Vagina (tissue), 2 donors: ENCODE measurements at regions not wholly inside any gene's neighbourhood (a gene's known extent, or its start where the extent isn't known, plus 50 kb on each side); places are given as distances from the start of the nearest gene placed in this dataset.

ENCODE experiments used
- POLR2AphosphoS5 ChIP-seq, 2 donors: sonication (generic); formaldehyde crosslinking; IDR thresholded peaks; one replicate each; pipeline ENCODE4 v1.9.0; 2017; ENCODE audit warnings: antibody characterized with exemption in 2 of 2, mild to moderate bottlenecking in 2 of 2, low read depth in 1 of 2; ENCODE audit not compliant: insufficient read depth in 1 of 2
- TF ChIP-seq, protein P1 (sequence below), 3 experiments: fragments of 450-650 bp in 2 of 3; fragments of 200-600 bp in 1 of 3; sonication (generic) in 1 of 3; IDR thresholded peaks; one replicate each; pipeline ENCODE4 v1.5.1; 2017 to 2019; ENCODE audit warnings: antibody characterized with exemption in 3 of 3, mild to moderate bottlenecking in 2 of 3, moderate library complexity in 2 of 3

DNA sequence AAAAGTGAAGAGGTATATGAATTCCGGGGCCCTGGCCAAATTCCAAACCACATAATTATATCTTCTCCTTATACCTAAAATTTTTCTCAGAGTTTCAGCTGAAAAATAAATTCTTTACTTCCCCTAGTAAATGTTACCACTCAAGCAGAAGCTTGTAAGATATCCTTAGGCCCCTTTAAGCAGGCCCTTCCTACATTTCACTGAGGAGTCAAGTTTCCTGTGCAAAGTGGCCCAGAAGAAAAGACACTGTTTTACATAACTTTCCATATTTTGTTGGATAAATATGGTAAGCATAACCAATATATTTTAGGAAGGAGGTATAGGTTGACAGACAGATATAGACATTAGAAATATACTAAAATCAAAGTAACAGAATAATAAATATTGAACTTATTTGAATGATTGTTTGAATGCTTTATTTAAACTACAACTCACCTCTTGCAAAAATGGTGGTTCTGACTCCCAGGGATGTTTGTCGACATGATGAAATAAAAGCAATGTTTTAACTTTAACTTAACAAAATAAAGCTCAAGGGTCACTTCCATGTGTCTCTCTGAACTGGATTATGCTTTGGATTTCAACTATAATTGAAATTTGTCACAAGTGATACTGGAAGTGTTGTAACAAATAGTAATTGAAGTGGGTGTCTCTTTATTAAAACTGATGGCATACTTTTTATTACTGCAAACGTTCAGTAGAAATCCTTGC is 141.2 kb downstream of the SPRY2 start:
- TF ChIP-seq, protein P1, sequence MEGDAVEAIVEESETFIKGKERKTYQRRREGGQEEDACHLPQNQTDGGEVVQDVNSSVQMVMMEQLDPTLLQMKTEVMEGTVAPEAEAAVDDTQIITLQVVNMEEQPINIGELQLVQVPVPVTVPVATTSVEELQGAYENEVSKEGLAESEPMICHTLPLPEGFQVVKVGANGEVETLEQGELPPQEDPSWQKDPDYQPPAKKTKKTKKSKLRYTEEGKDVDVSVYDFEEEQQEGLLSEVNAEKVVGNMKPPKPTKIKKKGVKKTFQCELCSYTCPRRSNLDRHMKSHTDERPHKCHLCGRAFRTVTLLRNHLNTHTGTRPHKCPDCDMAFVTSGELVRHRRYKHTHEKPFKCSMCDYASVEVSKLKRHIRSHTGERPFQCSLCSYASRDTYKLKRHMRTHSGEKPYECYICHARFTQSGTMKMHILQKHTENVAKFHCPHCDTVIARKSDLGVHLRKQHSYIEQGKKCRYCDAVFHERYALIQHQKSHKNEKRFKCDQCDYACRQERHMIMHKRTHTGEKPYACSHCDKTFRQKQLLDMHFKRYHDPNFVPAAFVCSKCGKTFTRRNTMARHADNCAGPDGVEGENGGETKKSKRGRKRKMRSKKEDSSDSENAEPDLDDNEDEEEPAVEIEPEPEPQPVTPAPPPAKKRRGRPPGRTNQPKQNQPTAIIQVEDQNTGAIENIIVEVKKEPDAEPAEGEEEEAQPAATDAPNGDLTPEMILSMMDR (IDR thresholded peaks at IDR 0.05): no peak
- no peak for TF ChIP-seq POLR2AphosphoS5 (IDR thresholded peaks at IDR 0.05; ENCODE audit: insufficient read depth in 1 of 2, low read depth in 1 of 2)
